Rectal smooth muscle tissue (tissue), 1 donor: ENCODE measurements at regions not wholly inside any gene's neighbourhood (a gene's known extent, or its start where the extent isn't known, plus 50 kb on each side); places are given as distances from the start of the nearest gene placed in this dataset.

ENCODE experiments used
- H3K27ac ChIP-seq: one replicate; pipeline ENCODE4 v1.7.0; 2013; ENCODE audit warnings: low read depth, low read length, inconsistent platforms
- H3K27me3 ChIP-seq: one replicate; pipeline ENCODE4 v1.7.0; 2013; ENCODE audit warnings: low read length; ENCODE audit not compliant: control insufficient read depth, insufficient read depth
- H3K36me3 ChIP-seq: one replicate; pipeline ENCODE4 v1.7.0; 2013; ENCODE audit warnings: low read length; ENCODE audit not compliant: control insufficient read depth, insufficient read depth
- H3K4me1 ChIP-seq: one replicate; pipeline ENCODE4 v1.7.0; 2013; ENCODE audit warnings: low read length; ENCODE audit not compliant: control insufficient read depth, insufficient read depth
- H3K4me3 ChIP-seq: one replicate; pipeline ENCODE4 v1.7.0; 2013; ENCODE audit warnings: low read length
- H3K9ac ChIP-seq: one replicate; pipeline ENCODE4 v1.7.0; 2013; ENCODE audit warnings: low read length

- H3K36me3 ChIP-seq, result no peaks in the 10 kb centered on the region
- H3K9ac ChIP-seq, result no peak overlapping the region
- no peaks in the 10 kb centered on the region for H3K27me3 ChIP-seq
- H3K4me1 ChIP-seq, result no peaks in the 10 kb centered on the region
- no peak overlapping the region for H3K27ac ChIP-seq
- H3K4me3 ChIP-seq, result no peak overlapping the region
Observed at GRCh38 chr3:118692416-118692815, 342.2 kb downstream of the IGSF11 start.

- Histone ChIP-seq H3K36me3 (no peaks in the 10 kb centered on the region), H3K9ac (no peak overlapping the region), H3K27ac (no peak overlapping the region), H3K4me3 (no peak overlapping the region), H3K4me1 (no peaks in the 10 kb centered on the region), H3K27me3 (no peaks in the 10 kb centered on the region)
Observed at GRCh38 chr3:118705487-118706219, 329.0 kb downstream of the IGSF11 start.

GRCh38 chr3:118707991-118708390 is 326.7 kb downstream of the IGSF11 start:
- Histone ChIP-seq H3K9ac (no peak overlapping the region), H3K27me3 (no peaks in the 10 kb centered on the region), H3K27ac (no peak overlapping the region), H3K36me3 (no peaks in the 10 kb centered on the region), H3K4me1 (no peaks in the 10 kb centered on the region), H3K4me3 (no peak overlapping the region)

- Histone ChIP-seq H3K9ac (no peak overlapping the region), H3K27me3 (no peaks in the 10 kb centered on the region), H3K4me3 (no peak overlapping the region), H3K27ac (no peak overlapping the region), H3K36me3 (no peaks in the 10 kb centered on the region), H3K4me1 (no peaks in the 10 kb centered on the region)
Observed at GRCh38 chr3:118710532-118710931, 324.1 kb downstream of the IGSF11 start.

GRCh38 chr3:118713502-118714207 is 321.0 kb downstream of the IGSF11 start:
- no peaks in the 10 kb centered on the region for H3K27me3 ChIP-seq
- no peak overlapping the region for H3K27ac ChIP-seq
- H3K4me1 ChIP-seq, result no peaks in the 10 kb centered on the region
- H3K36me3 ChIP-seq, result no peaks in the 10 kb centered on the region
- H3K4me3 ChIP-seq, result no peak overlapping the region
- no peak overlapping the region for H3K9ac ChIP-seq

GRCh38 chr3:118714800-118715199 is 319.8 kb downstream of the IGSF11 start:
- Histone ChIP-seq H3K4me3 (no peak overlapping the region), H3K27me3 (no peaks in the 10 kb centered on the region), H3K27ac (no peak overlapping the region), H3K36me3 (no peaks in the 10 kb centered on the region), H3K4me1 (no peaks in the 10 kb centered on the region), H3K9ac (no peak overlapping the region)

- H3K4me3 ChIP-seq, result no peak overlapping the region
- no peak overlapping the region for H3K27ac ChIP-seq
- H3K9ac ChIP-seq, result no peak overlapping the region
- H3K27me3 ChIP-seq, result no peaks in the 10 kb centered on the region
- no peaks in the 10 kb centered on the region for H3K36me3 ChIP-seq
- H3K4me1 ChIP-seq, result no peaks in the 10 kb centered on the region
Observed at GRCh38 chr3:118729546-118729945, 305.1 kb downstream of the IGSF11 start.

- Histone ChIP-seq H3K4me3 (no peak overlapping the region), H3K27ac (no peak overlapping the region), H3K27me3 (no peaks in the 10 kb centered on the region), H3K36me3 (no peaks in the 10 kb centered on the region), H3K4me1 (no peaks in the 10 kb centered on the region), H3K9ac (no peak overlapping the region)
Observed at GRCh38 chr3:118734664-118735063, 300.0 kb downstream of the IGSF11 start.

GRCh38 chr3:118736107-118736506 is 298.5 kb downstream of the IGSF11 start:
- Histone ChIP-seq H3K4me1 (no peaks in the 10 kb centered on the region), H3K4me3 (no peak overlapping the region), H3K27me3 (no peaks in the 10 kb centered on the region), H3K9ac (no peak overlapping the region), H3K27ac (no peak overlapping the region), H3K36me3 (no peaks in the 10 kb centered on the region)

- Histone ChIP-seq H3K27ac (no peak overlapping the region), H3K4me1 (no peaks in the 10 kb centered on the region), H3K9ac (no peak overlapping the region), H3K27me3 (no peaks in the 10 kb centered on the region), H3K36me3 (no peaks in the 10 kb centered on the region), H3K4me3 (no peak overlapping the region)
Observed at GRCh38 chr3:118740722-118741290, 293.8 kb downstream of the IGSF11 start.

- Histone ChIP-seq H3K4me3 (no peak overlapping the region), H3K4me1 (no peaks in the 10 kb centered on the region), H3K36me3 (no peaks in the 10 kb centered on the region), H3K9ac (no peak overlapping the region), H3K27me3 (no peaks in the 10 kb centered on the region), H3K27ac (no peak overlapping the region)
Observed at GRCh38 chr3:118742760-118743159, 291.9 kb downstream of the IGSF11 start.

- Histone ChIP-seq H3K27me3 (no peaks in the 10 kb centered on the region), H3K4me3 (no peak overlapping the region), H3K36me3 (no peaks in the 10 kb centered on the region), H3K27ac (no peak overlapping the region), H3K9ac (no peak overlapping the region), H3K4me1 (no peaks in the 10 kb centered on the region)
Observed at GRCh38 chr3:118744186-118744585, 290.5 kb downstream of the IGSF11 start.
